SKM-1 (cell line): ENCODE measurements at regions not wholly inside any gene's neighbourhood (a gene's known extent, or its start where the extent isn't known, plus 50 kb on each side); places are given as distances from the start of the nearest gene placed in this dataset.
"Not testable (repeated sequence)": the region's sequence is repeated elsewhere in the genome, so short reads cannot be mapped to it uniquely, and the experiment has no call there.

Source experiments
- DNase-seq: peaks from one replicate; lab custom pipeline; 2025; ENCODE audit not compliant: unreplicated experiment; lab: John Stamatoyannopoulos, UW

DNA sequence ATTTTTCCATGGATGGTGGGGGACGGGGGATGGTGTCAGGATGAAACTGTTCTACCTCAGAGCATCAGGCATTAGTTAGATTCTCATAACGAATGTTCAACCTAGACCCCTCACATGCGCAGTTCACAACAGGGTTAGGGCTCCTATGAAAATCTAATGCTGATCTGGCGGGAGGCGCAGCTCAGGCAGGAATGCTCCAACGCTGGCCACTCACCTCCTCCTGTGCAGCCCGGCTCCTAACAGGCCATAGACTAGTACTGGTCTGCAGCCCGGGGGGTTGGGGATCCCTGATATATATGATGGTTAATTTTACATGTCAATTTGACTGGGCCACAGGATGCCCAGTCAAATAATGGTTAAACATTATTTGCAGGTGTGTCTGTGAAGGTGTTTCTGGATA is 199.0 kb upstream of the NR4A3 start:
- no peak for DNase-seq

GRCh38 chr9:99623780-99624364 is 197.8 kb upstream of the NR4A3 start:
- no peak for DNase-seq

- no peak for DNase-seq
These were observed 197.0 kb upstream of the NR4A3 start for GRCh38 chr9:99624499-99625233.

GRCh38 chr9:99626426-99626825 is 195.3 kb upstream of the NR4A3 start:
- DNase-seq: no peak

GRCh38 chr9:99628285-99628684 is 193.4 kb upstream of the NR4A3 start:
- DNase-seq: no peak

GRCh38 chr9:99628849-99629620 is 192.7 kb upstream of the NR4A3 start:
- no peak for DNase-seq

DNA sequence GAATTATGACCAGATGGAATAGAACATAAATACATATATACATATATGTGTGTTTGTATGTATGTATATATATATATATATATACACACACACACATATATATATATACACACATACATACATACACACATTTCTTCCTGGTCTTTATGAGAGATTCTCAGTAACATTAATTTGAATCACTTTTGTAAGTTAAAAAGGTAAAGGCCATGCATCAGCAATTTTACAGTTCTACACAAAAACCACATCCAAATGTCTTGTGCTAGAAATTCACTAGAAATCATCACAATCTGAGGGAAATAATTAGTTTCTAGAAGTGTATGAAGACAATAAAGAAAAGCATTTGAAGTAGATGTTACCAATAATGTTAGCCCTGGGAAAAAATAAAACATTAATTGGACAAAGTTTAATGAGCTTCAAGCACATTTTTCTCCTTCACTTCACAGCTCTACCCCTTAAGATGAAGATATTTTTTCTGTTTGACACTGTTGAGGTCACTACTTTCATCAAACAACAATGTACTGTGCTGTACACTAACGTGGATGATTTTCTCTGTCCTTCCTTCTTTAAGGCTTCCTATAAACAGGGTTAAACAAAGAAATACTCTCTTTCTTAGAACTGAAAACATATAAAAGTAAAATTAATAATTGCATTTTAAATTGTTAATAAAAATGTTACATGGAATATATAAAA is 189.2 kb upstream of the NR4A3 start:
- no peak for DNase-seq

DNA sequence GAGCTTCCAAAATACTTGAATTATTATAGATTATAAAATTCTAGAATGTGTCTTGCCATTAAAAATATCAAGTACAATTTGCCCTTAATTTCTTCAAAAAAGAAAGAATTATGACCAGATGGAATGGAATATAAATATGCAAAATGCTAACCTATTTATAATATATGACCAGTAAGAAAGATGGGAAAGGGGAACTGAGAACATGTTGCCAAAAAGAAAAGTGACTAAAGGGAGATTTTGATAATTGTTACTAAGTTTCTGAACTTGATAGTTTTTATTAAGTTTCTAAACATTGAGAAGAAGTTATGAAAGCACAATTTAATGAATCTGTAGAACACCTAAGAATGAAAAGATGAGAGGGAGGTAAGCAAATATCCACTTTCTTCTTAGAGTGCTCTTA is 188.4 kb upstream of the NR4A3 start:
- DNase-seq: no peak

DNA sequence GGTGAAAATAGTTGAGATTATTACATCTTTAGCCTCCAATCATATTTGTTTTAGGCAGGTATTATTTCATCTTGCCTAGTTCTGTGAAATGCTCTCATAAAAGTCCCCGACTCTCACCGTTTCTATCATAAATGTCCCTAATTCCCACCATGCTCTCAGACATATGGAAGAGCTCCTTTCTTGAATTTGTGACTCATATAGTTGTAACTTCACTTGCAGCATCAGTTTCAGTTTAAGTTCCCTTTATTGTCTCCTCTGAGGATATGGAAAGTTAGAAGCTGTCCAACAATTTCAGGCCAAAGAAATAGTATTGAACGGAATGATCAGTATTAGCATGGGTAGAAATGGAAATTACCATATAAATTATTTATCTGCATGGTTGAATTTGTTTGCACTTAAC is 187.5 kb upstream of the NR4A3 start:
- no peak for DNase-seq

DNA sequence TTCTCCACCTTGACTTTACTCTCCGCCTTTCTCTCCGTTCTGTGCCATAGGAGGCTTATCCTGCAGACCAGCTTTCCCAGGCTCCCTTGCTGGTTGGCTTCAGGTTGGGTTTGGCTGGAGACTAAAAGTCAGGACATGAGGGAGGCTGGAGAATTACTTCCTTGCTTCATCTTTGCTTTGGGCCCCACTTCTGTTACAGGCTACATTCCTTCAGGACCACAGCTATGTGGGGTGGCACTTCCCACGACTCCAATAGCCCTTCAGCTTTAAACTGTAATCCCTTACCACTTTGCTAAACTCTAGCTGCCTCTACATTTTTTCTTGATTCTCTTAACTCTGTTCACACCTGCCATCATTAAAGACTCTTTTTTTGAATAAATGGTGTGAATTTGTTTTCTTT is 186.7 kb upstream of the NR4A3 start:
- DNase-seq: no peak

DNA sequence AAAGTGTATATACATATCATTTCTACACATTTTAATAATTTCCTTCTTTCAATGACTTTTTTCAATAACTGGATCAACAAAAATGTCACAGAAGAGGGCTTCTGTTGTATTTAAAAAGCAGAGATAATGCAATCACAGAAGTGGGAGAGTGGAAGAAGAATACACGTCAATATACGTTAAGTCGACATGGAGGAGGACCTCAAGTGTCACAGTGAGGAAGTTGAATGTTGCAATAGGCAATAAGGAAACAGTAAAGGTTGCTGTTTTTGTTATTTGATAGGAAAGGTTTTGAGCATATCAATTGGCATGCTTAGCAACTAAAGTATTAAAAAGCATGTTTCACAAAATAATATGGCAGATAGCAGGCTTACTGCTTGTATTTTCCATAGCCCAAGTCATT is 184.0 kb upstream of the NR4A3 start:
- no peak for DNase-seq

DNA sequence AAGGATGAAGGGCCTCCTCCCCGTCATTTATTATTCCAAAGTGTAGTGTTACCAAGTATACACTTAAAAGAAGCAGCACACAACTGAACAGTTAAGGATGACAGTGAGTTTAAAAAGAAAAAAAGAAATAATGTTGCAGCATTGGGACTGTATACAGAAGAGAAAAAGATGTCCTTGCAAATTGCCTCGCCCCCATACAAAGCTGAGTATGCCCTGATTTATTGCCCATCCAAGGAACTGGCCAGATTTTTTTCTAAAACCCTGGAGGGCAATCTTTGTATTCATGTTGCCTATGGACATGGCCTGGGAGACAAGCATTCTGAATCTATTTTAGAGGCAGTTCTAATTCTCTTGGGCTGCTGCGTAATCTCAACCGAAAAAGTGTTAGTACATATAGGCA is 182.7 kb upstream of the NR4A3 start:
- DNase-seq: no peak

DNA sequence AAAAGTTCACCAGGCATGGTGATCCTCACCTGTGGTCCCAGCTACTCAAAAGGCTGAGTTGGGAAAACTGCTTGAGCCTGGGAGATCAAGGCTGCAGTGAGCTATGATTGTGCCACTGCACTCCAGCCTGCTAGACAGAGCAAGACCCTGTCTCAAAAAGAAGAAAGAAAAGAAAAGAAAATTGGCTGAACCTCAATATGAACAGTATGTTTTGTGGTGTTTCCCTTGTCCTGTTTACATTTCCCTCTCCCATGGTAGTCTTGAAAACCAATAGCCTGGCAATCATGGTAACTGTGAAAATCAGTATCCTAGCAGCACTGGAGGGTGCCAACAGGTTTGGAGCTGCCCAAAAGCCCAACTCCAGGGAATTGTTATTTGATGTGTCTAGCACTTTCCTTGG is 174.1 kb upstream of the NR4A3 start:
- DNase-seq: no peak

DNA sequence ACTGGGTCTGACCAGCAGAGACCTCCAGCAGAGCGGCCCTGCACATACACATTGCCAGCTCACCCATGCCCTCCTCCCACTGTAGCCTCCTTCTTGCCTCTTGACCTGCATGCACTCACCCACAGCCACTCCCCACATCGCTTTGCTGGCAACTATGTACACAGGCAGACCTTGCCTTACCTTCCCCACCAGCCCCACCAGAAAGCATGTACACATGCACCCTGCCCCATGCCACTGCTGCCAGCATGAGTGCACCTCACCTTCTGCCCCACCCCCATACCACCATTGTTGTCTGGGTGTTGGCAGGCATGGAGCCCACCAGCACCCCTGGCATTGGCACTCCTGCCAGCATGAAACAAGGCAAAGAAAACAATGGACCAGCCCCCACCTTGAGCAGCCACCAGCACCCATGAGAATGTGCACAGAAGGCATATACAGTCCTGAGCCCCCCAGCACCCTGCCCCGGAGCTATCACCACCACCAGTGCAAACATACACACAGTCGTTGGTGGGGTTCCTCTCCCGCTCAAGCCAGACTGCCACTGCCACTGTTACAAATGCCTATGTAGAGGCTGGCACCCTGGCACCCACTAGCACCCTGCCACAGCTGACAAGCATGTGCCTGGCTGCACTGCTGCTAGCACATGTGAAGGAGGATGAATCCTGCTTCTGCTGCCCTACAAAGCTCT is 171.4 kb upstream of the NR4A3 start:
- no peak for DNase-seq

GRCh38 chr9:99660191-99660636 is 161.5 kb upstream of the NR4A3 start:
- DNase-seq: peak; percentile 1

DNA sequence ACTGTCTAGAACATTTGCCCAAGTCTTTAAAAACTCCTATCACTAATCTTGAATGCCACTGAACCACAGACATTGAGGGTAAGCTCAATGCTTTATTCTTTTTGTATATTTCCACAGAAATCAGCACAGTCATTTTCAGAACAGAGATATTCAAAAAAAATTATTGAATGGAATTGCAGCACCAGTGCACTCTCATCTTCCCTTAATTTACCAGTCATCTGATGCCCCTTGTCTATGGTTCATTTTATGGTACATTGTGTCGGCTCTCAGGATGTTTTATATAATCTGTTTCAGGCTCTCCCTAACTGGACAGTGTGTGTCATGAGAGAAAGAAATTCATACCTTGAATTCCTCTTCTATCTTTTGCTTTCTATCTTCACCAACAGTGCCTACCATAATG is 158.4 kb upstream of the NR4A3 start:
- no peak for DNase-seq

GRCh38 chr9:99663856-99664255 is 157.8 kb upstream of the NR4A3 start:
- DNase-seq: no peak

- no peak for DNase-seq
These were observed 155.1 kb upstream of the NR4A3 start for GRCh38 chr9:99666571-99666970.

DNA sequence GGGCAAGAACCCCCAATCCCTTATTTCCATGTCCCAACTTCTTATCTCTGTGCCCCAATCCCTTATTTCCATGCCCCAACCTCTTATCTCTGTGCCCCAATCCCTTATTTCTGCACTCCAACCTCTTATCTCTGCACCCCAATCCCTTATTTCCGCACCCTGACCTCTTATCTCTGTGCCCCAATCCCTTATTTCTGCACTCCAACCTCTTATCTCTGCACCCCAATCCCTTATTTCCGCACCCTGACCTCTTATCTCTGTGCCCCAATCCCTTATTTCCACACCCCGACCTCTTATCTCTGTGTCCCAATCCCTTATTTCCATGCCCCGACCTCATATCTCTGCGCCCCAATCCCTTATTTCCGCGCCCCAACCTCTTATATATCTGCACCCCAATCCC is 150.8 kb upstream of the NR4A3 start:
- not testable (repeated sequence) for DNase-seq

GRCh38 chr9:99677281-99677680 is 144.4 kb upstream of the NR4A3 start:
- DNase-seq: no peak

GRCh38 chr9:99678566-99678965 is 143.1 kb upstream of the NR4A3 start:
- no peak for DNase-seq
